ENCODE measurements at regions not wholly inside any gene's neighbourhood (a gene's known extent, or its start where the extent isn't known, plus 50 kb on each side); places are given as distances from the start of the nearest gene placed in this dataset.
A peak's percentile ranks its signal among the peaks of the same experiment; 100 is the strongest.

DNA sequence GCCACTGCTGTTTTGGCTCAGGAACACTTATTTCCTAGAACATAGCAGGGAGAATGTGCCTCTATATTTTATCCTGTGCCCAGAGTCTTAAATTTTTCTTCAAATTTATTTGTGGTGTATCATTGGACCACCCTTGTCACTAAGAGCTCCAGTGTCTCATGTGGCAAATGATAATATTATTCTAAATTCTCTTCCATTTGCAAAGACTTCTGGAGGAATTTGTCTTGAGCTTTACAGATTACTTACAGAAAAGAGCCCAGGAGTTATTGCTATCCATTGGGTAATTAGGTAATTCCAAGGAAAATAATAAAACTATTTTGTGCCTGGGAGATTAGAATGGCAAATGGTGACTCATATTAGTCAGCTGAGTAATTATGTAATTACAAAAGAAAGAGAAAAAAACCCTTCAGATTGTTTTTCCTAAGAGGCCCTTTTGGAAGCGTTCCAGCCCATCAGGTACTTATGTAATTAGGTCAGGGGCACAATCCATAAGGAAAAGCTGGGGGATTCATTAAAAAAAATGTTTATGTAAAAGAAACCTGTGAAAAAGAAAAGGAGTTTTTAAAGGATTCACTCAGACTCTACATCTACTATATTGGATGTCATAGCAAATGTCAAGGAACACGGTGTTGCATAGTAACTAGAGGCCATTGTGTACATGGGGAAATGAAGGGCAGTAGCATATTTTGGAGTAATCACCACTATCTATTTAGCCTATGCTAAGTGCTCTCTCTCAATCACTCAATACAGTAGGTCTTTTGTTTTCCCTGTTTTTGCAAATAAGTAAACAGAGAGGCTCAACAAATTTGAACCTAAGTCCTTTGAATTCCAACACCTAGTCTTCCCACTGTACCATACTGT, 380.9 kb upstream of the RARB start:
- H3K36me3 ChIP-seq (ENCODE audit: control insufficient read depth in 2 of 2, insufficient read depth in 1 of 2, low read length in 2 of 2) = no peaks in the 10 kb centered on the region
- ChIA-PET POLR2A (no interaction called here), CTCF (interaction anchor here (0.8 to 0.9 kb wide), 2 partner anchors 12 to 14 kb away, joined by 3 read pairs; no protein-coding TSS in a partner anchor)
- no peaks in the 10 kb centered on the region for H3K9me3 ChIP-seq (ENCODE audit: control insufficient read depth, insufficient read depth, low read depth, low read length)
- H3K27ac ChIP-seq (ENCODE audit: extremely low read depth, low read depth, low read length) = no peak overlapping the region
- H3K4me3 ChIP-seq (ENCODE audit: low read depth, low read length) = no peak overlapping the region
- TF ChIP-seq, protein P1, sequence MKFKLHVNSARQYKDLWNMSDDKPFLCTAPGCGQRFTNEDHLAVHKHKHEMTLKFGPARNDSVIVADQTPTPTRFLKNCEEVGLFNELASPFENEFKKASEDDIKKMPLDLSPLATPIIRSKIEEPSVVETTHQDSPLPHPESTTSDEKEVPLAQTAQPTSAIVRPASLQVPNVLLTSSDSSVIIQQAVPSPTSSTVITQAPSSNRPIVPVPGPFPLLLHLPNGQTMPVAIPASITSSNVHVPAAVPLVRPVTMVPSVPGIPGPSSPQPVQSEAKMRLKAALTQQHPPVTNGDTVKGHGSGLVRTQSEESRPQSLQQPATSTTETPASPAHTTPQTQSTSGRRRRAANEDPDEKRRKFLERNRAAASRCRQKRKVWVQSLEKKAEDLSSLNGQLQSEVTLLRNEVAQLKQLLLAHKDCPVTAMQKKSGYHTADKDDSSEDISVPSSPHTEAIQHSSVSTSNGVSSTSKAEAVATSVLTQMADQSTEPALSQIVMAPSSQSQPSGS (tag by site-specific recombination; IDR thresholded peaks at IDR 0.05; ENCODE audit: low read depth) = peak; percentile 46; the same call in 1 of the 2 replicates
- TF ChIP-seq ZNF473 (tag by site-specific recombination; IDR thresholded peaks at IDR 0.05) (no peak), ZNF366 (tag by site-specific recombination; conservative IDR thresholded peaks at IDR 0.05) (peak; percentile 82), GLIS1 (tag by site-specific recombination; IDR thresholded peaks at IDR 0.05) (no peak), GLI4 (tag by site-specific recombination; IDR thresholded peaks at IDR 0.05) (no peak), ZNF837 (tag by site-specific recombination; IDR thresholded peaks at IDR 0.05) (no peak), KLF8 (tag by site-specific recombination; IDR thresholded peaks at IDR 0.05) (0 out of 2 replicates have a peak, but pooled peaks have one; percentile 13), ZNF335 (tag by site-specific recombination; conservative IDR thresholded peaks at IDR 0.05) (0 out of 2 replicates have a peak, but pooled peaks have one; percentile 12), ZNF501 (tag by site-specific recombination; IDR thresholded peaks at IDR 0.05) (0 out of 2 replicates have a peak, but pooled peaks have one; percentile 17), ZNF660 (tag by site-specific recombination; IDR thresholded peaks at IDR 0.05) (0 out of 2 replicates have a peak, but pooled peaks have one; percentile 30), ZNF394 (tag by site-specific recombination; IDR thresholded peaks at IDR 0.05; ENCODE audit: borderline replicate concordance) (peak; percentile 21; the same call in 1 of the 2 replicates)
- TF ChIP-seq, protein P2, sequence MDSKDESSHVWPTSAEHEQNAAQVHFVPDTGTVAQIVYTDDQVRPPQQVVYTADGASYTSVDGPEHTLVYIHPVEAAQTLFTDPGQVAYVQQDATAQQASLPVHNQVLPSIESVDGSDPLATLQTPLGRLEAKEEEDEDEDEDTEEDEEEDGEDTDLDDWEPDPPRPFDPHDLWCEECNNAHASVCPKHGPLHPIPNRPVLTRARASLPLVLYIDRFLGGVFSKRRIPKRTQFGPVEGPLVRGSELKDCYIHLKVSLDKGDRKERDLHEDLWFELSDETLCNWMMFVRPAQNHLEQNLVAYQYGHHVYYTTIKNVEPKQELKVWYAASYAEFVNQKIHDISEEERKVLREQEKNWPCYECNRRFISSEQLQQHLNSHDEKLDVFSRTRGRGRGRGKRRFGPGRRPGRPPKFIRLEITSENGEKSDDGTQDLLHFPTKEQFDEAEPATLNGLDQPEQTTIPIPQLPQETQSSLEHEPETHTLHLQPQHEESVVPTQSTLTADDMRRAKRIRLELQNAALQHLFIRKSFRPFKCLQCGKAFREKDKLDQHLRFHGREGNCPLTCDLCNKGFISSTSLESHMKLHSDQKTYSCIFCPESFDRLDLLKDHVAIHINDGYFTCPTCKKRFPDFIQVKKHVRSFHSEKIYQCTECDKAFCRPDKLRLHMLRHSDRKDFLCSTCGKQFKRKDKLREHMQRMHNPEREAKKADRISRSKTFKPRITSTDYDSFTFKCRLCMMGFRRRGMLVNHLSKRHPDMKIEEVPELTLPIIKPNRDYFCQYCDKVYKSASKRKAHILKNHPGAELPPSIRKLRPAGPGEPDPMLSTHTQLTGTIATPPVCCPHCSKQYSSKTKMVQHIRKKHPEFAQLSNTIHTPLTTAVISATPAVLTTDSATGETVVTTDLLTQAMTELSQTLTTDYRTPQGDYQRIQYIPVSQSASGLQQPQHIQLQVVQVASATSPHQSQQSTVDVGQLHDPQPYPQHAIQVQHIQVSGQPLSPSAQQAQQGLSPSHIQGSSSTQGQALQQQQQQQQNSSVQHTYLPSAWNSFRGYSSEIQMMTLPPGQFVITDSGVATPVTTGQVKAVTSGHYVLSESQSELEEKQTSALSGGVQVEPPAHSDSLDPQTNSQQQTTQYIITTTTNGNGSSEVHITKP (tag by site-specific recombination; IDR thresholded peaks at IDR 0.05) = peak; percentile 32; the same call in 1 of the 2 replicates
- TF ChIP-seq, protein P3, sequence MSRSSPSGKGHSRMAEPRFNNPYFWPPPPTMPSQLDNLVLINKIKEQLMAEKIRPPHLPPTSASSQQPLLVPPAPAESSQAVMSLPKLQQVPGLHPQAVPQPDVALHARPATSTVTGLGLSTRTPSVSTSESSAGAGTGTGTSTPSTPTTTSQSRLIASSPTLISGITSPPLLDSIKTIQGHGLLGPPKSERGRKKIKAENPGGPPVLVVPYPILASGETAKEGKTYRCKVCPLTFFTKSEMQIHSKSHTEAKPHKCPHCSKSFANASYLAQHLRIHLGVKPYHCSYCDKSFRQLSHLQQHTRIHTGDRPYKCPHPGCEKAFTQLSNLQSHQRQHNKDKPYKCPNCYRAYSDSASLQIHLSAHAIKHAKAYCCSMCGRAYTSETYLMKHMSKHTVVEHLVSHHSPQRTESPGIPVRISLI (tag by site-specific recombination; IDR thresholded peaks at IDR 0.05) = peak; percentile 77
- TF ChIP-seq, protein P4, sequence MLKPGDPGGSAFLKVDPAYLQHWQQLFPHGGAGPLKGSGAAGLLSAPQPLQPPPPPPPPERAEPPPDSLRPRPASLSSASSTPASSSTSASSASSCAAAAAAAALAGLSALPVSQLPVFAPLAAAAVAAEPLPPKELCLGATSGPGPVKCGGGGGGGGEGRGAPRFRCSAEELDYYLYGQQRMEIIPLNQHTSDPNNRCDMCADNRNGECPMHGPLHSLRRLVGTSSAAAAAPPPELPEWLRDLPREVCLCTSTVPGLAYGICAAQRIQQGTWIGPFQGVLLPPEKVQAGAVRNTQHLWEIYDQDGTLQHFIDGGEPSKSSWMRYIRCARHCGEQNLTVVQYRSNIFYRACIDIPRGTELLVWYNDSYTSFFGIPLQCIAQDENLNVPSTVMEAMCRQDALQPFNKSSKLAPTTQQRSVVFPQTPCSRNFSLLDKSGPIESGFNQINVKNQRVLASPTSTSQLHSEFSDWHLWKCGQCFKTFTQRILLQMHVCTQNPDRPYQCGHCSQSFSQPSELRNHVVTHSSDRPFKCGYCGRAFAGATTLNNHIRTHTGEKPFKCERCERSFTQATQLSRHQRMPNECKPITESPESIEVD (tag by site-specific recombination; IDR thresholded peaks at IDR 0.05) = peak; percentile 78
- TF ChIP-seq, protein P5, sequence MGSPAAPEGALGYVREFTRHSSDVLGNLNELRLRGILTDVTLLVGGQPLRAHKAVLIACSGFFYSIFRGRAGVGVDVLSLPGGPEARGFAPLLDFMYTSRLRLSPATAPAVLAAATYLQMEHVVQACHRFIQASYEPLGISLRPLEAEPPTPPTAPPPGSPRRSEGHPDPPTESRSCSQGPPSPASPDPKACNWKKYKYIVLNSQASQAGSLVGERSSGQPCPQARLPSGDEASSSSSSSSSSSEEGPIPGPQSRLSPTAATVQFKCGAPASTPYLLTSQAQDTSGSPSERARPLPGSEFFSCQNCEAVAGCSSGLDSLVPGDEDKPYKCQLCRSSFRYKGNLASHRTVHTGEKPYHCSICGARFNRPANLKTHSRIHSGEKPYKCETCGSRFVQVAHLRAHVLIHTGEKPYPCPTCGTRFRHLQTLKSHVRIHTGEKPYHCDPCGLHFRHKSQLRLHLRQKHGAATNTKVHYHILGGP (tag by site-specific recombination; IDR thresholded peaks at IDR 0.05) = 0 out of 2 replicates have a peak, but pooled peaks have one; percentile 34
- H3K4me1 ChIP-seq (ENCODE audit: control insufficient read depth, insufficient read depth, low read length) = no peaks in the 10 kb centered on the region

All from HEK293 (cell line).